WTC11 (cell line): ENCODE measurements at regions not wholly inside any gene's neighbourhood (a gene's known extent, or its start where the extent isn't known, plus 50 kb on each side); places are given as distances from the start of the nearest gene placed in this dataset.

Experiments
- ATF1 ChIP-seq: sonication (generic); formaldehyde crosslinking; IDR thresholded peaks from 2 replicates; pipeline ENCODE4 v1.8.1; 2023; ENCODE audit warnings: mild to moderate bottlenecking, moderate library complexity, missing genetic modification reagents
- CTCF ChIP-seq: fragments of 200-600 bp; IDR thresholded peaks from 2 replicates; pipeline ENCODE4 v1.8.0; 2022; ENCODE audit warnings: antibody characterized with exemption
- OVOL2 ChIP-seq: fragments of 250-450 bp; sonication (Bioruptor Pico); IDR thresholded peaks from 2 replicates; pipeline ENCODE4 v1.9.0; 2021; ENCODE audit warnings: mild to moderate bottlenecking, borderline replicate concordance
- TF ChIP-seq, protein P1 (sequence below): sonication (generic); formaldehyde crosslinking; IDR thresholded peaks from 2 replicates; pipeline ENCODE4 v1.8.0; 2022; ENCODE audit warnings: mild to moderate bottlenecking, missing genetic modification reagents

- TF ChIP-seq, protein P1, sequence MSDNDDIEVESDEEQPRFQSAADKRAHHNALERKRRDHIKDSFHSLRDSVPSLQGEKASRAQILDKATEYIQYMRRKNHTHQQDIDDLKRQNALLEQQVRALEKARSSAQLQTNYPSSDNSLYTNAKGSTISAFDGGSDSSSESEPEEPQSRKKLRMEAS, result no peak
- TF ChIP-seq CTCF (peak; percentile 62), ATF1 (CRISPR knock-in tag) (no peak), OVOL2 (no peak)
These were observed 117.5 kb upstream of the OR13F1 start for GRCh38 chr9:104386425-104387069.
